NOMO-1 (cell line): ENCODE measurements at regions not wholly inside any gene's neighbourhood (a gene's known extent, or its start where the extent isn't known, plus 50 kb on each side); places are given as distances from the start of the nearest gene placed in this dataset.
"Not testable (repeated sequence)": the region's sequence is repeated elsewhere in the genome, so short reads cannot be mapped to it uniquely, and the experiment has no call there.

ENCODE experiments used
- DNase-seq, 2 experiments: peaks; one replicate each; lab custom pipeline; 2025; ENCODE audit not compliant: unreplicated experiment in 2 of 2; lab: John Stamatoyannopoulos, UW

- DNase-seq: no peak
These were observed 133.5 kb upstream of the KRAS start for GRCh38 chr12:25384038-25384892.

- no peak for DNase-seq
These were observed 131.8 kb upstream of the KRAS start for GRCh38 chr12:25382311-25383106.

- peak; percentile 61 to 62 for DNase-seq
These were observed 126.9 kb upstream of the KRAS start for GRCh38 chr12:25377469-25378177.

GRCh38 chr12:25376985-25377384 lies 126.3 kb upstream of the KRAS start:
- no peak for DNase-seq

GRCh38 chr12:25376407-25376806 lies 125.7 kb upstream of the KRAS start:
- DNase-seq: peak; percentile 2 to 24

- DNase-seq: no peak
These were observed 122.5 kb upstream of the KRAS start for GRCh38 chr12:25372969-25373817.

GRCh38 chr12:25372002-25372401 lies 121.3 kb upstream of the KRAS start:
- DNase-seq: no peak

- no peak for DNase-seq
These were observed 117.8 kb upstream of the KRAS start for GRCh38 chr12:25368557-25368956.

GRCh38 chr12:25366122-25366521 lies 115.4 kb upstream of the KRAS start:
- no peak for DNase-seq

GRCh38 chr12:25365340-25365730 lies 114.6 kb upstream of the KRAS start:
- no peak for DNase-seq

GRCh38 chr12:25364529-25365339 lies 114.0 kb upstream of the KRAS start:
- DNase-seq: no peak

- no peak for DNase-seq
These were observed 111.9 kb upstream of the KRAS start for GRCh38 chr12:25362646-25363045.

GRCh38 chr12:25361511-25361910 lies 110.8 kb upstream of the KRAS start:
- DNase-seq: no peak

- DNase-seq: no peak
These were observed 106.9 kb upstream of the KRAS start for GRCh38 chr12:25357595-25357994.

- DNase-seq: not testable (repeated sequence)
These were observed 102.2 kb upstream of the KRAS start for GRCh38 chr12:25352942-25353341.

- DNase-seq: no peak
These were observed 101.6 kb upstream of the KRAS start for GRCh38 chr12:25352083-25352918.

GRCh38 chr12:25348593-25348895 lies 97.8 kb upstream of the KRAS start:
- no peak for DNase-seq

- peak in 1 of 2 experiments; percentile 1 for DNase-seq
These were observed 97.2 kb upstream of the KRAS start for GRCh38 chr12:25347716-25348592.
